COLO829 (cell line): ENCODE measurements at regions not wholly inside any gene's neighbourhood (a gene's known extent, or its start where the extent isn't known, plus 50 kb on each side); places are given as distances from the start of the nearest gene placed in this dataset.

Experiments
- DNase-seq: peaks from one replicate; pipeline ENCODE4 v3.0.0; 2012; ENCODE audit warnings: low spot score

GRCh38 chr1:8083739-8084484, 57.8 kb upstream of the ERRFI1 start:
- no peak for DNase-seq

GRCh38 chr1:8082945-8083344, 56.8 kb upstream of the ERRFI1 start:
- no peak for DNase-seq

- DNase-seq, result no peak
These were observed 52.1 kb upstream of the ERRFI1 start for GRCh38 chr1:8078176-8078671.

GRCh38 chr1:8077602-8078001, 51.5 kb upstream of the ERRFI1 start:
- DNase-seq, result no peak

- no peak for DNase-seq
These were observed 51.0 kb upstream of the ERRFI1 start for GRCh38 chr1:8077120-8077573.

- no peak for DNase-seq
These were observed 50.1 kb upstream of the ERRFI1 start for GRCh38 chr1:8076176-8076575.
